HepG2 (cell line): ENCODE measurements at regions not wholly inside any gene's neighbourhood (a gene's known extent, or its start where the extent isn't known, plus 50 kb on each side); places are given as distances from the start of the nearest gene placed in this dataset.
A peak's percentile ranks its signal among the peaks of the same experiment; 100 is the strongest.

Experiments used
- ATAC-seq: fragments of 200-7000 bp; cut with Tn5 transposase; 3 replicates; pipeline ENCODE4 v1.9.1; 2020; ENCODE audit warnings: mild to moderate bottlenecking, moderate library complexity
- BruUV-seq: library from RNA; stranded (reverse); fragments of 400-500 nt; replicated peaks from 2 replicates; lab custom pipeline; 2021; lab: Mats Ljungman, UMichigan
- CTCF ChIA-PET: fragments of 300-600 bp; formaldehyde crosslinking; extraction: SDS; loops from one replicate; lab custom pipeline; 2021; ENCODE audit warnings: low total read pairs, inconsistent platforms, low intra/inter-chr PET ratio; lab: Yijun Ruan, JAX
- POLR2A ChIA-PET: fragments of 350-600 bp; sonication (Branson Sonifier 250); formaldehyde crosslinking; loops from one replicate; lab custom pipeline; 2020; ENCODE audit warnings: antibody characterized with exemption, inconsistent platforms; lab: Yijun Ruan, JAX
- DNase-seq: peaks from one replicate; pipeline ENCODE4 v3.0.0-alpha.2; 2015; ENCODE audit warnings: low spot score
- FAIRE-seq: peaks from 3 replicates; lab custom pipeline; 2011; peaks lifted over from hg19 to GRCh38; lab: Jason Lieb, UNC
- H2AFZ ChIP-seq: one replicate; pipeline ENCODE4 v1.6.1; 2011; ENCODE audit warnings: low read length, inconsistent platforms
- H3K27ac ChIP-seq: fragments of 300-600 bp; 3 replicates; pipeline ENCODE4 v1.8.0; 2011; ENCODE audit warnings: mixed run types, mild to moderate bottlenecking, mixed read lengths, low read length, inconsistent platforms; ENCODE audit not compliant: insufficient read depth; ENCODE audit errors: extremely low read length
- H3K27me3 ChIP-seq, 2 experiments: fragments of 200-600 bp in 1 of 2; 2 replicates in 1 of 2; 3 replicates in 1 of 2; pipeline versions ENCODE4 v1.6.0 to v1.8.0; 2011; ENCODE audit warnings: low read length in 2 of 2, mild to moderate bottlenecking in 2 of 2, moderate library complexity in 2 of 2, inconsistent platforms in 1 of 2; ENCODE audit not compliant: insufficient read depth in 2 of 2, control insufficient read depth in 1 of 2
- H3K36me3 ChIP-seq, 2 experiments: fragments of 200-600 bp in 1 of 2; replicated peaks in 1 of 2; 2 replicates in 1 of 2; 3 replicates in 1 of 2; pipeline versions ENCODE4 v1.5.1 to v1.8.0; 2011; ENCODE audit warnings: low read length in 2 of 2, inconsistent platforms in 1 of 2; ENCODE audit not compliant: insufficient read depth in 2 of 2, control insufficient read depth in 1 of 2
- H3K4me1 ChIP-seq: 2 replicates; pipeline ENCODE4 v1.5.1; 2012; ENCODE audit warnings: low read length, inconsistent platforms; ENCODE audit not compliant: insufficient read depth
- H3K4me2 ChIP-seq: 2 replicates; pipeline ENCODE4 v1.6.0; 2011; ENCODE audit warnings: low read depth, low read length, inconsistent platforms
- H3K4me3 ChIP-seq, 3 experiments: fragments of 200-600 bp in 1 of 3; sonication (generic), shearing (Covaris generic) in 1 of 3; replicated peaks in 1 of 3; 2 replicates each; pipeline ENCODE4 v1.5.1; 2011 to 2016; ENCODE audit warnings: low read length in 3 of 3, inconsistent platforms in 2 of 3, low read depth in 2 of 3, mild to moderate bottlenecking in 2 of 3, control low read depth in 1 of 3, mixed read lengths in 1 of 3; ENCODE audit not compliant: insufficient read depth in 1 of 3
- H3K79me2 ChIP-seq: one replicate; pipeline ENCODE4 v1.6.1; 2011; ENCODE audit warnings: low read length, inconsistent platforms; ENCODE audit not compliant: insufficient read depth
- H3K9ac ChIP-seq: 2 replicates; pipeline ENCODE4 v1.6.0; 2011; ENCODE audit warnings: mild to moderate bottlenecking, low read depth, low read length, inconsistent platforms; ENCODE audit not compliant: insufficient read depth
- H3K9me3 ChIP-seq: 2 replicates; pipeline ENCODE4 v1.5.1; 2012; ENCODE audit warnings: mild to moderate bottlenecking, low read length
- H4K20me1 ChIP-seq: 2 replicates; pipeline ENCODE4 v1.6.0; 2011; ENCODE audit warnings: inconsistent platforms, mild to moderate bottlenecking, low read length, moderate library complexity; ENCODE audit not compliant: insufficient read depth
- HCFC1 ChIP-seq: fragments of 150-350 bp; IDR thresholded peaks from 2 replicates; pipeline ENCODE4 v1.6.1; 2014; ENCODE audit warnings: low read depth, low read length
- PATZ1 ChIP-seq: sonication (generic); formaldehyde crosslinking; IDR thresholded peaks from 2 replicates; pipeline ENCODE4 v1.4.0; 2020; ENCODE audit warnings: missing genetic modification reagents
- THAP11 ChIP-seq: IDR thresholded peaks from 2 replicates; pipeline ENCODE4 v1.6.1; 2016; ENCODE audit warnings: missing biosample characterization, missing genetic modification reagents
- ZNF143 ChIP-seq: sonication (generic); formaldehyde crosslinking; IDR thresholded peaks from 2 replicates; pipeline ENCODE4 v1.4.0; 2020; ENCODE audit warnings: missing genetic modification reagents
- ZNF644 ChIP-seq: IDR thresholded peaks from 2 replicates; pipeline ENCODE4 v1.6.1; 2016; ENCODE audit warnings: low read depth
- WGBS: methylation state at CpG from one replicate; pipeline ENCODE4 v1.1.6; 2017; ENCODE audit warnings: low lambda C conversion rate; 5-methylcytosine and 5-hydroxymethylcytosine counted together
- in situ Hi-C: cut with HindIII; loops from 2 replicates; pipeline ENCODE4 v1.10.0; 2017; ENCODE audit warnings: low pct_unique_long_range_greater_than_20kb; ENCODE audit not compliant: extremely low pct_ligation_motif_present
- intact Hi-C: fragments of 100-400 bp; cut with micrococcal nuclease; formaldehyde crosslinking; loops from one replicate; pipeline ENCODE4 v1.10.0; 2022; ENCODE audit not compliant: unreplicated experiment
- TF ChIP-seq, protein P1 (sequence below), 2 experiments: sonication (generic) in 1 of 2; formaldehyde crosslinking in 1 of 2; IDR thresholded peaks; 2 replicates each; pipeline versions ENCODE4 v1.5.1 to v1.6.1; 2011 to 2020; ENCODE audit warnings: borderline replicate concordance in 1 of 2, low read depth in 1 of 2, low read length in 1 of 2, mild to moderate bottlenecking in 1 of 2, missing genetic modification reagents in 1 of 2, moderate library complexity in 1 of 2

DNA sequence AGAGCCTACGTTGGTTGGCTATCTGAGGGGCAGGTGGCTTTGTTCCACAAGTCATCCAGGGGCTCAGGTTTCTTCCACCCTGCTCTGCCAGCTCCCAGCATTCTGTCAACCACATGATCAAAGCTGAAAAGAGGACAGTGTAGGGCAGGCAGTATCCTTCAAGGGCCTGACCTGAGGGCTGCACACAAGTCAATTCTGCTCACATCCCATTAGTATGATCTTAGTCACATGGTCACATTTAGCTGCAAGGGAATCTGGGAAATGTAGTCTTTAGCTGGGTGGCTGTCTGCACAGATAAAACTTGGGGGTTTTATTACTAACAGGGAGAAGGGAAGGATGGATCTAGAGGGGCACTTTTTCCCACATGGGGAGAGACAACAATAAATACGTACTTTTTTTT lies 97.3 kb downstream of the SALL1 start:
- TF ChIP-seq PATZ1 (CRISPR knock-in tag) (no peak), ZNF143 (CRISPR knock-in tag) (peak; percentile 79), THAP11 (CRISPR knock-in tag) (peak; percentile 95), ZNF644 (CRISPR knock-in tag) (no peak), HCFC1 (peak; percentile 23; the same call in 1 of the 2 replicates)
- TF ChIP-seq, protein P1, sequence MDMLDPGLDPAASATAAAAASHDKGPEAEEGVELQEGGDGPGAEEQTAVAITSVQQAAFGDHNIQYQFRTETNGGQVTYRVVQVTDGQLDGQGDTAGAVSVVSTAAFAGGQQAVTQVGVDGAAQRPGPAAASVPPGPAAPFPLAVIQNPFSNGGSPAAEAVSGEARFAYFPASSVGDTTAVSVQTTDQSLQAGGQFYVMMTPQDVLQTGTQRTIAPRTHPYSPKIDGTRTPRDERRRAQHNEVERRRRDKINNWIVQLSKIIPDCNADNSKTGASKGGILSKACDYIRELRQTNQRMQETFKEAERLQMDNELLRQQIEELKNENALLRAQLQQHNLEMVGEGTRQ (IDR thresholded peaks at IDR 0.05; ENCODE audit: low read depth, low read length), result no peak
- TF ChIP-seq, protein P1 (CRISPR knock-in tag; IDR thresholded peaks at IDR 0.05; ENCODE audit: borderline replicate concordance), result peak; percentile 70; the same call in 1 of the 2 replicates
- ATAC-seq (no peak), FAIRE-seq (no peak), DNase-seq (no peak)
- in situ Hi-C loops (no loop called here), intact Hi-C loops (no loop called here)
- Histone ChIP-seq H3K27ac (no peak overlapping the region), H3K9ac (no peak overlapping the region), H3K4me2 (no peak overlapping the region), H3K4me1 (peaks cover 86% of the 10 kb centered on the region), H3K36me3 (no peaks in the 10 kb centered on the region), H2AFZ (no peak overlapping the region), H3K27me3 (no peaks in the 10 kb centered on the region), H4K20me1 (no peaks in the 10 kb centered on the region), H3K79me2 (no peaks in the 10 kb centered on the region), H3K4me3 (no peak overlapping the region), H3K9me3 (no peaks in the 10 kb centered on the region)
- 96% methylated on average over 2 of the region's 2 CpGs for WGBS
- no TSS peak for BruUV-seq
- CTCF ChIA-PET, result no interaction called here
- POLR2A ChIA-PET, result interaction anchor here (1.0 kb wide), 1 partner anchor 67 kb away, joined by 3 read pairs; no protein-coding TSS in a partner anchor
